ENCODE measurements at regions not wholly inside any gene's neighbourhood (a gene's known extent, or its start where the extent isn't known, plus 50 kb on each side); places are given as distances from the start of the nearest gene placed in this dataset.

DNA sequence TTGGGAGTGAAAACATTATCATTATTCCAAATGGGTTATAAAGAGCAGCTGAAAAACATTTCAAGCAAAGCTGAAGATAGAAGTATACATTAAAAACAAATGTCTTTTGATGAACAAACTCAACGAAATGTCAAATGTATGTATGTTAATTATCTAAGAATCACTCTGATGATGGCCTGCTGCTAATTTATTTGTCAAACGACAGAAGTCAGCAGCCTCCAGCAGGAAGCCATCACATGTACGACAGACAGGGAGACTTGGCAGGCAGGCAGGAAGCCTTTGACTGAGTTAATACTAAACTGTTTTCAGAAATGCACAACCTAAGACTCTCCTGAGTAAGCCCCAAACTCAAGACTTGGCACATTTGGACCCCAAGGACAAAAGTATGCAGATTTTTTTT is 491.1 kb downstream of the ZNF385D start:
- no peaks in the 10 kb centered on the region for H3K27me3 ChIP-seq
- no peaks in the 10 kb centered on the region for H3K36me3 ChIP-seq
- H3K4me1 ChIP-seq: no peaks in the 10 kb centered on the region
- H3K4me3 ChIP-seq: no peak overlapping the region
- H3K27ac ChIP-seq: no peak overlapping the region
- WGBS, 2 donors: 28 to 41% methylated on average over 3 of the region's 3 CpGs
- peaks cover 0 to 9% (median 2%) of the 10 kb centered on the region in 4 donors for H3K9me3 ChIP-seq
- DNase-seq (ENCODE audit: low spot score in 2 of 2): no peak
- TF ChIP-seq POLR2A (IDR thresholded peaks at IDR 0.05) (no peak), EP300 (IDR thresholded peaks at IDR 0.05) (no peak)
- TF ChIP-seq, protein P1, sequence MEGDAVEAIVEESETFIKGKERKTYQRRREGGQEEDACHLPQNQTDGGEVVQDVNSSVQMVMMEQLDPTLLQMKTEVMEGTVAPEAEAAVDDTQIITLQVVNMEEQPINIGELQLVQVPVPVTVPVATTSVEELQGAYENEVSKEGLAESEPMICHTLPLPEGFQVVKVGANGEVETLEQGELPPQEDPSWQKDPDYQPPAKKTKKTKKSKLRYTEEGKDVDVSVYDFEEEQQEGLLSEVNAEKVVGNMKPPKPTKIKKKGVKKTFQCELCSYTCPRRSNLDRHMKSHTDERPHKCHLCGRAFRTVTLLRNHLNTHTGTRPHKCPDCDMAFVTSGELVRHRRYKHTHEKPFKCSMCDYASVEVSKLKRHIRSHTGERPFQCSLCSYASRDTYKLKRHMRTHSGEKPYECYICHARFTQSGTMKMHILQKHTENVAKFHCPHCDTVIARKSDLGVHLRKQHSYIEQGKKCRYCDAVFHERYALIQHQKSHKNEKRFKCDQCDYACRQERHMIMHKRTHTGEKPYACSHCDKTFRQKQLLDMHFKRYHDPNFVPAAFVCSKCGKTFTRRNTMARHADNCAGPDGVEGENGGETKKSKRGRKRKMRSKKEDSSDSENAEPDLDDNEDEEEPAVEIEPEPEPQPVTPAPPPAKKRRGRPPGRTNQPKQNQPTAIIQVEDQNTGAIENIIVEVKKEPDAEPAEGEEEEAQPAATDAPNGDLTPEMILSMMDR (IDR thresholded peaks at IDR 0.05): no peak

DNA sequence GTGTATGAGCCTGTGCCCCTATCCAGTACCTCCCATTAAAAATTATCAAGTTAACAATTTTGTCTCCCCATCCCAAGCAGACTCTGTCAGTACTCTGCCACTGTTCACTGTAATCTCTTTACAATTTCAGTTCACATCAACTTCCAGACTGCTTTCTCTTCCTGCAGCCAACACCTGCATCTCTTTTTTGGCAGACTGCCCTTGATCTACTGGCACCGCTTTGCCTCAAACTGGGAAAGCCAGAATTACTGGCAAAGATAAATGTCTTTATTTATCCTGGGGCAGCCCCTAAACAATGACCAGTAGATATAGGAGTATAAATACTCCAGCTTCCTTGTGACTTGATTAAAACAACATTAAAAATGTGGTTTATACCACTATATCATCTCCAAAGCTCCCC is 494.1 kb downstream of the ZNF385D start:
- TF ChIP-seq EP300 (IDR thresholded peaks at IDR 0.05): no peak
- TF ChIP-seq POLR2A (IDR thresholded peaks at IDR 0.05): no peak
- Histone ChIP-seq H3K4me3 (no peak overlapping the region), H3K4me1 (no peaks in the 10 kb centered on the region), H3K27me3 (no peaks in the 10 kb centered on the region), H3K27ac (no peak overlapping the region), H3K9me3 (peaks cover 0 to 9% (median 2%) of the 10 kb centered on the region in 4 donors), H3K36me3 (no peaks in the 10 kb centered on the region)
- 19 to 54% methylated on average over 1 of the region's 1 CpG for WGBS, 2 donors
- no peak for DNase-seq (ENCODE audit: low spot score in 2 of 2)

DNA sequence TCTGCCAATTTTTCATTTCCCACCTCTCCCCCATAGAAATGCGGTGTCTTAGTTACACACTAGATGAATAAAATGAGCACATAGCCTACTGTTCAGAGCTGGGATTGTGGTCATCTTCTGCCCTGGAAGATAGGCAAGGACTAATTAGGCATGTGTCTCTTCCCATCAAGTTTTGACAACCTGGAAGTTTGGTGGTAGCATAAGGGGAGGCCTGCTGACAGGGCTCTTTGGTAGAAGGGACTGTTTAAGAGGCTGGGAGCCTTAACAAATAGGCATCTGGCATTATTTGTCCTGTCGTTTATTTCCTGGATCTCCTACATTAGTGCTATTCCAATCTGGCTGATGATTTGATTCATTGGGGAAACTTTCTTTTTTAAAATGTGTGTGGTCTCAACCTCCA is 512.3 kb downstream of the ZNF385D start:
- WGBS, 2 donors: 66 to 70% methylated on average over 2 of the region's 2 CpGs
- no peaks in the 10 kb centered on the region for H3K4me1 ChIP-seq
- no peak overlapping the region for H3K27ac ChIP-seq
- DNase-seq (ENCODE audit: low spot score in 2 of 2): no peak
- H3K36me3 ChIP-seq: no peaks in the 10 kb centered on the region
- TF ChIP-seq, protein P1 (IDR thresholded peaks at IDR 0.05): no peak
- TF ChIP-seq POLR2A (IDR thresholded peaks at IDR 0.05) (no peak), EP300 (IDR thresholded peaks at IDR 0.05) (no peak)
- H3K9me3 ChIP-seq: peaks cover 0 to 3% (median 0%) of the 10 kb centered on the region in 4 donors
- no peaks in the 10 kb centered on the region for H3K27me3 ChIP-seq
- H3K4me3 ChIP-seq: no peak overlapping the region

DNA sequence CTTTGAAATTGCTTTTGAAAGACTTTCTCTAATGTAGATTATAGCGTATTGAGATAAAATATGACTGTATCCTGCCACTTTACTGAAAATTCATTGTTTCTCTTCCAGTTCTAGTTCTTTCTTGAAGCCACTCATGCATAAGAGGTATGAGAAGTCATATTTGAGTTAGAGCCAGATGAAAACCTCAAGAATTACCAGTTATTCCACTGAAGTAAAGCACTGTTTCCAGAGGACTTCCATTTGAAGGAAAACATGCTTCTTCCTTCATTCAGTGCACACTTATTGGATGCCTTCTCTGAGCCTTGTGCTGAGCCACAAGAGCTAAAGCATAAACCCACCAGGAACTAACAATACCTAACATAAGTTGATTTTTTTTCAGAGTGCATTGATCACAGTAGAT is 513.4 kb downstream of the ZNF385D start:
- Histone ChIP-seq H3K4me3 (no peak overlapping the region), H3K36me3 (no peaks in the 10 kb centered on the region), H3K27me3 (no peaks in the 10 kb centered on the region), H3K9me3 (no peaks in the 10 kb centered on the region), H3K4me1 (no peaks in the 10 kb centered on the region), H3K27ac (no peak overlapping the region)
- TF ChIP-seq POLR2A (IDR thresholded peaks at IDR 0.05): no peak
- TF ChIP-seq EP300 (IDR thresholded peaks at IDR 0.05): no peak
- TF ChIP-seq, protein P1 (IDR thresholded peaks at IDR 0.05): no peak
- DNase-seq (ENCODE audit: low spot score in 2 of 2): no peak
- 40 to 55% methylated on average over 1 of the region's 1 CpG for WGBS, 2 donors

DNA sequence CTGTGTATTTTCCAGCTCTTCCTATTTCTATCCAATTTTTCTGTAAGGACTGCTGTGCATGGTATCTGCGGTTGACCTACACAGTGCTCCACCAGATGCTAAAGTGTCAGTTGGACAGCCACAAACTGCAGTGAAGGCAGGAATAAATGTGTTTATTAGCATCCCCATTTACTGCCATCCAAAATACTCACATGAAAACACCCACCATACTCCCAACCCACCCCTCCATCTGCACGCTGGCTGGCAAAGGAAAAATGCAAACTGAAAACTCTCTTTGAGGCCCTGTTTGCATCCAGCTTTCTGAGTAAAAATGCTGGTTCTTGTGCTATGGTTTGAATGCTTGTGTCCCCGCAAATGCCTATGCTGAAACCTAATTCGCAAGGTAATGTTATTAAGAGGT is 515.5 kb downstream of the ZNF385D start:
- no peaks in the 10 kb centered on the region for H3K4me1 ChIP-seq
- TF ChIP-seq POLR2A (IDR thresholded peaks at IDR 0.05): no peak
- TF ChIP-seq, protein P1 (IDR thresholded peaks at IDR 0.05): no peak
- no peaks in the 10 kb centered on the region for H3K36me3 ChIP-seq
- no peak for DNase-seq (ENCODE audit: low spot score in 2 of 2)
- no peaks in the 10 kb centered on the region for H3K27me3 ChIP-seq
- H3K4me3 ChIP-seq: no peak overlapping the region
- no peak overlapping the region for H3K27ac ChIP-seq
- H3K9me3 ChIP-seq: no peaks in the 10 kb centered on the region
- WGBS, 2 donors: 82% methylated on average over 4 of the region's 4 CpGs

DNA sequence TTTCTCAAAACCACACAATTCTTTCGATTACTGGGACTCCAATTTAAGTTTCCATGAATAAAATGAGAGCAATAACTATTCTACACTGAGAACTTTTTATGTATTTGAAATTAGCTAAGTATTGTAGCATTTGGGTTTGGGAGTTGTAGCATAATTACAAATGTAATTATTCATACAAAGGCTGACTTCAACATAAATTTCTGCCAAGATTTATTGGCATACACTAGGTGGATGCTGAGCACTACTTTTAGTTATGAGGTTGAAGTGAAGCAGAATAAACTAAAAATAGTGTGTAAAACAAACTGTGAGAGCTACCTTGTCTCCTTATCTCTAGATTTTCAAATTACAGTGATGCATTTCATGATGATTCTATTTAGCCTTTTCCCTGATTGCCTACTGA is 516.1 kb downstream of the ZNF385D start:
- no peaks in the 10 kb centered on the region for H3K4me1 ChIP-seq
- TF ChIP-seq, protein P1 (IDR thresholded peaks at IDR 0.05): no peak
- TF ChIP-seq POLR2A (IDR thresholded peaks at IDR 0.05) (no peak), EP300 (IDR thresholded peaks at IDR 0.05) (no peak)
- DNase-seq (ENCODE audit: low spot score in 2 of 2): no peak
- no peak overlapping the region for H3K4me3 ChIP-seq
- no peak overlapping the region for H3K27ac ChIP-seq
- H3K27me3 ChIP-seq: no peaks in the 10 kb centered on the region
- no peaks in the 10 kb centered on the region for H3K36me3 ChIP-seq
- H3K9me3 ChIP-seq: no peaks in the 10 kb centered on the region
- 83 to 89% methylated on average over 1 of the region's 1 CpG for WGBS, 2 donors

Measured in tibial nerve (tissue), 4 donors.